OCI-LY1 (cell line): ENCODE measurements at regions not wholly inside any gene's neighbourhood (a gene's known extent, or its start where the extent isn't known, plus 50 kb on each side); places are given as distances from the start of the nearest gene placed in this dataset.

ENCODE experiments used
- H2AFZ ChIP-seq: fragments of 200-600 bp; sonication (generic), shearing (Covaris generic); 2 replicates; pipeline ENCODE4 v1.6.0; 2014; ENCODE audit warnings: antibody characterized with exemption, mild to moderate bottlenecking, low read length
- H3F3A ChIP-seq: fragments of 200-600 bp; sonication (generic), shearing (Covaris generic); 2 replicates; pipeline ENCODE4 v1.6.0; 2014; ENCODE audit warnings: mild to moderate bottlenecking, antibody characterized with exemption, low read length, moderate library complexity; ENCODE audit not compliant: insufficient read depth
- H3K27ac ChIP-seq: fragments of 200-600 bp; sonication (generic); 2 replicates; pipeline ENCODE4 v1.5.1; 2014; ENCODE audit warnings: low read length, mixed run types, mild to moderate bottlenecking, low read depth; ENCODE audit not compliant: poor library complexity, severe bottlenecking
- H3K27me3 ChIP-seq: fragments of 200-600 bp; sonication (generic); 2 replicates; pipeline ENCODE4 v1.6.0; 2014; ENCODE audit warnings: antibody characterized with exemption, mild to moderate bottlenecking, low read length, moderate library complexity; ENCODE audit not compliant: insufficient read depth
- H3K36me3 ChIP-seq: fragments of 200-600 bp; sonication (generic); 2 replicates; pipeline ENCODE4 v1.6.1; 2014; ENCODE audit warnings: mild to moderate bottlenecking, antibody characterized with exemption, low read length, moderate library complexity, mixed read lengths; ENCODE audit not compliant: insufficient read depth
- H3K4me1 ChIP-seq: fragments of 200-600 bp; sonication (generic); 2 replicates; pipeline ENCODE4 v1.5.1; 2014; ENCODE audit warnings: mild to moderate bottlenecking, low read length, moderate library complexity; ENCODE audit not compliant: insufficient read depth, severe bottlenecking
- H3K4me2 ChIP-seq: fragments of 200-600 bp; sonication (generic), shearing (Covaris generic); 2 replicates; pipeline ENCODE4 v1.6.1; 2014; ENCODE audit warnings: low read length
- H3K4me3 ChIP-seq: fragments of 200-600 bp; sonication (generic); 2 replicates; pipeline ENCODE4 v1.5.1; 2014; ENCODE audit warnings: low read length, low read depth, mild to moderate bottlenecking, mixed read lengths; ENCODE audit not compliant: poor library complexity, severe bottlenecking
- H3K79me2 ChIP-seq: fragments of 200-600 bp; shearing (Covaris generic); 2 replicates; pipeline ENCODE4 v1.6.1; 2016; ENCODE audit warnings: mixed run types, low read length, mixed read lengths; ENCODE audit not compliant: insufficient read depth
- H3K9ac ChIP-seq: fragments of 200-600 bp; sonication (generic), shearing (Covaris generic); 2 replicates; pipeline ENCODE4 v1.6.1; 2014; ENCODE audit warnings: mild to moderate bottlenecking, low read length, mixed read lengths
- H3K9me2 ChIP-seq: fragments of 200-600 bp; sonication (generic), shearing (Covaris generic); 2 replicates; pipeline ENCODE4 v1.6.1; 2014; ENCODE audit warnings: low read depth, mild to moderate bottlenecking, low read length, mixed read lengths
- H3K9me3 ChIP-seq: fragments of 200-600 bp; shearing (Covaris generic); 2 replicates; pipeline ENCODE4 v1.6.1; 2014; ENCODE audit warnings: low read length, mixed read lengths
- H4K20me1 ChIP-seq: fragments of 200-600 bp; sonication (generic), shearing (Covaris generic); 2 replicates; pipeline ENCODE4 v1.6.0; 2016; ENCODE audit warnings: mild to moderate bottlenecking, low read length; ENCODE audit not compliant: insufficient read depth
- CTCF ChIP-seq: fragments of 200-600 bp; sonication (generic), shearing (Covaris generic); IDR thresholded peaks from 2 replicates; pipeline ENCODE4 v1.5.1; 2017; ENCODE audit warnings: mild to moderate bottlenecking, antibody characterized with exemption, low read length, moderate library complexity, mixed read lengths
- EZH2 ChIP-seq: fragments of 200-600 bp; sonication (generic), shearing (Covaris generic); IDR thresholded peaks from 2 replicates; pipeline ENCODE4 v1.8.0; 2017; ENCODE audit warnings: borderline replicate concordance, mixed run types, mild to moderate bottlenecking, antibody characterized with exemption, low read length, moderate library complexity, mixed read lengths

GRCh38 chr5:93649234-93649900, 66.3 kb downstream of the NR2F1 start:
- H3K4me2 ChIP-seq: no peak overlapping the region
- no peaks in the 10 kb centered on the region for H3K79me2 ChIP-seq
- H3K27me3 ChIP-seq: no peaks in the 10 kb centered on the region
- H2AFZ ChIP-seq: no peak overlapping the region
- 0 out of 2 replicates have a peak, but pooled peaks cover 2% of the 10 kb centered on the region for H3K9me2 ChIP-seq
- peaks cover 6% of the 10 kb centered on the region for H3K4me1 ChIP-seq
- H3K27ac ChIP-seq: no peak overlapping the region
- no peaks in the 10 kb centered on the region for H3K9me3 ChIP-seq
- H3K36me3 ChIP-seq: no peaks in the 10 kb centered on the region
- H3K4me3 ChIP-seq: no peak overlapping the region
- no peak for TF ChIP-seq EZH2
- no peak for TF ChIP-seq CTCF
- no peak overlapping the region for H3K9ac ChIP-seq
- H4K20me1 ChIP-seq: no peaks in the 10 kb centered on the region
- no peaks in the 10 kb centered on the region for H3F3A ChIP-seq

- Histone ChIP-seq H3K9me3 (no peaks in the 10 kb centered on the region), H3K9ac (no peak overlapping the region), H3K79me2 (no peaks in the 10 kb centered on the region), H3K4me2 (no peak overlapping the region), H3K4me3 (no peak overlapping the region), H3K27ac (no peak overlapping the region), H2AFZ (no peak overlapping the region), H3K9me2 (no peaks in the 10 kb centered on the region), H3F3A (no peaks in the 10 kb centered on the region), H3K4me1 (no peaks in the 10 kb centered on the region), H4K20me1 (no peaks in the 10 kb centered on the region), H3K27me3 (no peaks in the 10 kb centered on the region), H3K36me3 (no peaks in the 10 kb centered on the region)
- no peak for TF ChIP-seq CTCF
- TF ChIP-seq EZH2: no peak
Observed at GRCh38 chr5:93644760-93645159, 61.7 kb downstream of the NR2F1 start.
